Fibroblast of the aortic adventitia (primary cell): ENCODE measurements at regions not wholly inside any gene's neighbourhood (a gene's known extent, or its start where the extent isn't known, plus 50 kb on each side); places are given as distances from the start of the nearest gene placed in this dataset.

ENCODE experiments used
- DNase-seq: peaks from one replicate; pipeline ENCODE4 v3.0.0-alpha.2; 2010; ENCODE audit warnings: low read depth
- H3K4me3 ChIP-seq: 2 replicates; pipeline ENCODE4 v1.5.1; 2011; ENCODE audit warnings: low read depth, mild to moderate bottlenecking, control low read depth, low read length, moderate library complexity
- CTCF ChIP-seq: IDR thresholded peaks from 2 replicates; pipeline ENCODE4 v1.5.1; 2011; ENCODE audit warnings: mild to moderate bottlenecking, low read length, control low read depth, inconsistent platforms; ENCODE audit not compliant: insufficient read depth

- no peak overlapping the region for H3K4me3 ChIP-seq
- no peak for DNase-seq
- no peak for TF ChIP-seq CTCF
Observed at GRCh38 chr9:107717529-107718314, 228.2 kb upstream of the KLF4 start.

GRCh38 chr9:107715740-107716139 is 226.2 kb upstream of the KLF4 start:
- DNase-seq, result no peak
- H3K4me3 ChIP-seq, result no peak overlapping the region
- TF ChIP-seq CTCF, result no peak

DNA sequence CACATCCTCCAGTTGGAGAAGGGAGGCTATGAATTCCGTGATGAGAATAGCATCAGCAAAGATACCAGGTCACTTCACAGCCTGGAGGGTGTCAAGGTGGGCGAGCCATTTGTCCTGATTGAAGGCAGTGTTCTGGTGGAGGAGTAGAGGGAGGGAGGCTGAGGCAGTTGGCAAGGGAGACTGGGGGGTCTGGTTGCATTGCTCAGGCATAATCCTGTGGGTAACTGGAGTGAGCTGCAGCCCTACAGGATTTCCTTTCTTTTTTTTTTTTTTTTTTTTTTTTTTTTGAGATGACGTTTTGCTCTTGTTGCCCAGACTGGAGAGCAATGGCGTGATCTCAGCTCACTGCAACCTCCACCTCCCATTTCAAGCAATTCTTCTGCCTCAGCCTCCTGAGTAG is 223.9 kb upstream of the KLF4 start:
- DNase-seq, result no peak
- H3K4me3 ChIP-seq, result no peak overlapping the region
- TF ChIP-seq CTCF, result no peak

DNA sequence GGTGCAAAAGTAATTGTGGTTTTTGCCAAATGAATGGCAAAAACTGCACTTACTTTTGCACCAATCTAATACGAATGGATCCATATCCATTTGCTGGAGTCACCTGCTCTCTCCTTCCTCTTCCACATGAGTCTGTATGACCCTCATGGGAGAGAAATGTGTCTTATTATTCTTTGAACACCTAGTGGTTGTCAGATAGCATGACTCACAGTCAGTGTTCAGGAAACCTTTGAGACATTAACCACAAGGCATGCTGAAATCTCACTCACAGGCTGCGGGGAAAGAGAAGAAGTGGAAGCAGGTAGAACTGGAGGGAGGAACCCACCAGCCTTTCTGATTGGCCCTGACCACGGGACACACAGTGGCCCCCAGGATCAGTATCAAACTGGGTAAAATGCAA is 222.8 kb upstream of the KLF4 start:
- H3K4me3 ChIP-seq, result no peak overlapping the region
- DNase-seq, result peak; percentile 35
- no peak for TF ChIP-seq CTCF

DNA sequence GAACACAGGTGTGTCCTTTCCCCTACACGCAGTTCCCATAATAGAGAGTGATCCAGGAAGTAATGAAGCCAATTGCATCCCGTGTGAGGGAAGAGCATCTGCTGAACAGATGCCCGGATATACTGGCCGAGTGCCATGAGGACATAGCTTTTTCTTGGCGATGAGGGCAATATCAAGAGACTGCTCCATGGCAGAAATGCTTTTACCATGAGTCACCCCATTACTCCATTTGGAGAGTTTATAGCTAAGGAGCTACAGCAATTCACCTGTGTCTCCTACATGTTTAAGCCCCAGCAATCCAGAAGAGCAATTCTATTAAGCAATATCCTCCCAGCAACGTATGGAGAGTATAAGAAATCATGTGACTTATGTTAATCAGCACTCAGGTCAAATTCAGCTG is 222.0 kb upstream of the KLF4 start:
- H3K4me3 ChIP-seq, result no peak overlapping the region
- TF ChIP-seq CTCF, result no peak
- DNase-seq, result peak; percentile 93

GRCh38 chr9:107710953-107711352 is 221.4 kb upstream of the KLF4 start:
- no peak for TF ChIP-seq CTCF
- no peak for DNase-seq
- H3K4me3 ChIP-seq, result no peak overlapping the region

DNA sequence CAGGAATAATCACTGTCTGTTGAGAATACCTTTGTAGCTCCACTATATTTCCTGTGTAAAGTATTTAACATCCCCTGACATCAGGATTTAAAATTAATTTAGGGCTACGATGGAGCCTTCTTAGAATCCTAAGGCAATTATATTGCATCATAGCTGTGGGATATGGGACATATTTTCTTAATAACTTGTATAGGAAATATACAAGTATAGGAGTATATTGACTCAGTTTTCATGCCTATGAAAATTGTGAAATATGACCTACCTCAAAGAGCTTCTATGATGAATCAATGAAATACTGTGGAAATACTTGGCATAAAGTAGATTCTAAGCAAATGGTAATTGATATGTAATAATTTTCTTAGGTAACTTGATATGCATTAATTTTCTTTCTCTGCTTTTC is 221.0 kb upstream of the KLF4 start:
- no peak for DNase-seq
- no peak for TF ChIP-seq CTCF
- H3K4me3 ChIP-seq, result no peak overlapping the region
